Hepatic stellate cell (primary cell): ENCODE measurements at regions not wholly inside any gene's neighbourhood (a gene's known extent, or its start where the extent isn't known, plus 50 kb on each side); places are given as distances from the start of the nearest gene placed in this dataset.
"Not testable (repeated sequence)": the region's sequence is repeated elsewhere in the genome, so short reads cannot be mapped to it uniquely, and the experiment has no call there.

Experiments
- DNase-seq: peaks from one replicate; pipeline ENCODE4 v3.0.0; 2011; ENCODE audit warnings: low spot score

GRCh38 chr21:39082656-39083376, 100.4 kb downstream of the PSMG1 start:
- DNase-seq, result no peak

- DNase-seq, result no peak
Measured at GRCh38 chr21:39080366-39080765, 102.9 kb downstream of the PSMG1 start.

GRCh38 chr21:39079617-39080016, 103.6 kb downstream of the PSMG1 start:
- DNase-seq, result no peak

GRCh38 chr21:39078322-39079065, 104.8 kb downstream of the PSMG1 start:
- no peak for DNase-seq

- DNase-seq, result no peak
Measured at GRCh38 chr21:39077876-39078275, 105.4 kb downstream of the PSMG1 start.

- no peak for DNase-seq
Measured at GRCh38 chr21:39074508-39074907, 108.7 kb downstream of the PSMG1 start.

- DNase-seq, result no peak
Measured at GRCh38 chr21:39073717-39074116, 109.5 kb downstream of the PSMG1 start.

GRCh38 chr21:39073063-39073462, 110.2 kb downstream of the PSMG1 start:
- DNase-seq, result no peak

GRCh38 chr21:39072468-39072867, 110.8 kb downstream of the PSMG1 start:
- DNase-seq, result no peak

GRCh38 chr21:39071623-39072214, 111.5 kb downstream of the PSMG1 start:
- no peak for DNase-seq

GRCh38 chr21:39069856-39070255, 113.4 kb downstream of the PSMG1 start:
- DNase-seq, result not testable (repeated sequence)

- no peak for DNase-seq
Measured at GRCh38 chr21:39066829-39067780, 116.1 kb downstream of the PSMG1 start.

GRCh38 chr21:39065917-39066316, 117.3 kb downstream of the PSMG1 start:
- no peak for DNase-seq

GRCh38 chr21:39064325-39065012, 118.8 kb downstream of the PSMG1 start:
- DNase-seq, result no peak

- DNase-seq, result no peak
Measured at GRCh38 chr21:39063517-39063916, 119.7 kb downstream of the PSMG1 start.

- no peak for DNase-seq
Measured at GRCh38 chr21:39062196-39062595, 121.1 kb downstream of the PSMG1 start.

GRCh38 chr21:39061766-39062165, 121.5 kb downstream of the PSMG1 start:
- DNase-seq, result no peak

- no peak for DNase-seq
Measured at GRCh38 chr21:39060485-39061083, 122.7 kb downstream of the PSMG1 start.

- DNase-seq, result no peak
Measured at GRCh38 chr21:39057121-39057520, 126.1 kb downstream of the PSMG1 start.

- DNase-seq, result no peak
Measured at GRCh38 chr21:39056636-39057035, 126.6 kb downstream of the PSMG1 start.

- DNase-seq, result no peak
Measured at GRCh38 chr21:39055167-39055767, 128.0 kb downstream of the PSMG1 start.
